GM12865 (cell line): ENCODE measurements at regions not wholly inside any gene's neighbourhood (a gene's known extent, or its start where the extent isn't known, plus 50 kb on each side); places are given as distances from the start of the nearest gene placed in this dataset.

Source experiments
- DNase-seq: peaks from one replicate; pipeline ENCODE4 v3.0.0; 2010; ENCODE audit warnings: low read depth
- H3K4me3 ChIP-seq: 2 replicates; pipeline ENCODE4 v1.5.1; 2011; ENCODE audit warnings: mild to moderate bottlenecking, low read depth, low read length, control low read depth
- CTCF ChIP-seq: IDR thresholded peaks from 2 replicates; pipeline ENCODE4 v1.5.1; 2011; ENCODE audit warnings: low read length, control low read depth, low read depth, inconsistent platforms; ENCODE audit not compliant: insufficient read depth; ENCODE audit errors: missing control alignments

- DNase-seq = no peak
- TF ChIP-seq CTCF = no peak
- H3K4me3 ChIP-seq = no peak overlapping the region
Observed at GRCh38 chr17:70752966-70753467, 583.7 kb downstream of the KCNJ2 start.

GRCh38 chr17:70763018-70763417 lies 593.7 kb downstream of the KCNJ2 start:
- DNase-seq = no peak
- no peak overlapping the region for H3K4me3 ChIP-seq
- TF ChIP-seq CTCF = no peak

GRCh38 chr17:70767102-70767701 lies 597.9 kb downstream of the KCNJ2 start:
- DNase-seq = peak; percentile 32
- no peak overlapping the region for H3K4me3 ChIP-seq
- TF ChIP-seq CTCF = peak; percentile 54

- no peak for TF ChIP-seq CTCF
- H3K4me3 ChIP-seq = no peak overlapping the region
- no peak for DNase-seq
Observed at GRCh38 chr17:70769956-70770355, 600.6 kb downstream of the KCNJ2 start.

- DNase-seq = no peak
- H3K4me3 ChIP-seq = no peak overlapping the region
- TF ChIP-seq CTCF = no peak
Observed at GRCh38 chr17:70771804-70772386, 602.6 kb downstream of the KCNJ2 start.

- no peak for DNase-seq
- no peak for TF ChIP-seq CTCF
- no peak overlapping the region for H3K4me3 ChIP-seq
Observed at GRCh38 chr17:70772761-70773160, 603.4 kb downstream of the KCNJ2 start.

- no peak for DNase-seq
- no peak overlapping the region for H3K4me3 ChIP-seq
- TF ChIP-seq CTCF = no peak
Observed at GRCh38 chr17:70773258-70773657, 603.9 kb downstream of the KCNJ2 start.
